Fibroblast of lung (primary cell): ENCODE measurements at regions not wholly inside any gene's neighbourhood (a gene's known extent, or its start where the extent isn't known, plus 50 kb on each side); places are given as distances from the start of the nearest gene placed in this dataset.

ENCODE experiments used
- CTCF ChIP-seq, 2 donors: IDR thresholded peaks in 1 of 2; conservative IDR thresholded peaks in 1 of 2; 1 replicate in 1 of 2; 2 replicates in 1 of 2; pipeline ENCODE4 v1.5.1; 2011 to 2012; ENCODE audit warnings: low read length in 2 of 2, control low read depth in 1 of 2, inconsistent platforms in 1 of 2, low read depth in 1 of 2, mild to moderate bottlenecking in 1 of 2
- EZH2 ChIP-seq: IDR thresholded peaks from 2 replicates; pipeline ENCODE4 v1.5.1; 2012; ENCODE audit warnings: low read length, control low read depth, mild to moderate bottlenecking; ENCODE audit errors: missing control alignments

GRCh38 chr4:12636191-12636590 lies 847.9 kb downstream of the RAB28 start:
- no peak for TF ChIP-seq CTCF (conservative IDR thresholded peaks at IDR 0.05 in 1 of 2, IDR thresholded peaks at IDR 0.05 in 1 of 2; ENCODE audit: low read depth in 1 of 2, low read length in 2 of 2)
- no peak for TF ChIP-seq EZH2
